Heart left ventricle (tissue), 16 donors: ENCODE measurements at regions not wholly inside any gene's neighbourhood (a gene's known extent, or its start where the extent isn't known, plus 50 kb on each side); places are given as distances from the start of the nearest gene placed in this dataset.
"Not testable (repeated sequence)": the region's sequence is repeated elsewhere in the genome, so short reads cannot be mapped to it uniquely, and the experiment has no call there.

Source experiments
- ATAC-seq, 4 donors: fragments of 200-7000 bp; cut with Tn5 transposase; one replicate each; pipeline ENCODE4 v1.9.1; 2020 to 2022; ENCODE audit warnings: moderate library complexity in 4 of 4, mild to moderate bottlenecking in 3 of 4, moderate number of reproducible peaks in 1 of 4
- DNase-seq, 5 donors: peaks; one replicate each; pipeline ENCODE4 v3.0.0-alpha.2; 2020
- H3K27ac ChIP-seq, 12 donors: fragments of 200-600 bp; sonication (generic) in 4 of 12; one replicate each; pipeline versions ENCODE4 v1.5.0 to v1.8.0; 2016 to 2022; ENCODE audit warnings: mild to moderate bottlenecking in 2 of 12
- H3K27me3 ChIP-seq, 9 donors: fragments of 200-600 bp; sonication (generic) in 2 of 9; one replicate each; pipeline versions ENCODE4 v1.5.1 to v1.8.0; 2016 to 2022; ENCODE audit warnings: mild to moderate bottlenecking in 3 of 9
- H3K36me3 ChIP-seq, 9 donors: fragments of 200-600 bp; sonication (generic) in 2 of 9; one replicate each; pipeline versions ENCODE4 v1.5.0 to v1.8.0; 2018 to 2022; ENCODE audit warnings: mild to moderate bottlenecking in 2 of 9
- H3K4me1 ChIP-seq, 12 donors: fragments of 200-600 bp; sonication (generic) in 4 of 12; one replicate each; pipeline versions ENCODE4 v1.5.0 to v1.8.0; 2016 to 2022; ENCODE audit warnings: mild to moderate bottlenecking in 3 of 12
- H3K4me3 ChIP-seq, 12 donors: fragments of 200-600 bp; sonication (generic) in 4 of 12; one replicate each; pipeline versions ENCODE4 v1.5.0 to v1.8.0; 2017 to 2022; ENCODE audit warnings: mild to moderate bottlenecking in 9 of 12, moderate library complexity in 4 of 12
- H3K9me3 ChIP-seq, 12 donors: fragments of 200-600 bp; sonication (generic) in 4 of 12; one replicate each; pipeline versions ENCODE4 v1.5.0 to v1.8.0; 2016 to 2022; ENCODE audit warnings: mild to moderate bottlenecking in 1 of 12
- POLR2A ChIP-seq, 2 donors: fragments of 450-650 bp; IDR thresholded peaks; one replicate each; pipeline ENCODE4 v1.6.1; 2017; ENCODE audit warnings: antibody characterized with exemption in 2 of 2, mild to moderate bottlenecking in 2 of 2, moderate library complexity in 2 of 2
- WGBS, 4 donors: extraction: QIAGEN DNeasy Blood & Tissue Kit in 2 of 4; methylation state at CpG; one replicate each; pipeline versions ENCODE4 v1.1.5 to v1.1.7; 2013 to 2018; 5-methylcytosine and 5-hydroxymethylcytosine counted together
- intact Hi-C, 10 donors: fragments of 100-400 bp; cut with DNase I; formaldehyde crosslinking; loops; one replicate each; pipeline versions ENCODE4 v1.11.1 to v1.14.2; 2022
- TF ChIP-seq, protein P1 (sequence below), 12 donors: fragments of 200-600 bp; sonication (generic) in 4 of 12; IDR thresholded peaks; one replicate each; pipeline versions ENCODE4 v1.5.0 to v1.8.0; 2018 to 2022; ENCODE audit warnings: antibody characterized with exemption in 12 of 12, mild to moderate bottlenecking in 5 of 12
- donor health status: ischemic (EF 13 %, LVEDD 7.1; RV severe dilation, severe dysfunction).
- donor health status: healthy with polysubstance abuse.
- donor health status: DM: no; HTN: yes; CAD: no.
- donor health status: DM: no; HTN: no; CAD: no.
- donor health status: ischemic (EF 25% LVEDD 6.9; RV normal size, moderate dysfunction).
- donor health status: ischemic (EF 25% LVEDD 5.7; RV mildly dilated, moderate dysfunction).
- donor health status: healthy.
- donor health status: DM: yes; HTN: yes; CAD: no.
- donor health status: ischemic (EF 35%, LVEDD 5.7; RV mildly dilated, moderate dysfunction).
- donor health status: nonischemic (EF 11% LVEDD 7.7; RV severe dilation, severe dysfunction).
- donor health status: DM: yes; HTN: yes; CAD: no.
- donor health status: PGD.
- donor health status: ischemic (EF 29% LVEDD 5.4; RV normal size, mild dysfunction).
- donor health status: nonischemic (EF 23%, LVEDD 6.1; RV moderate dilation, normal function).

DNA sequence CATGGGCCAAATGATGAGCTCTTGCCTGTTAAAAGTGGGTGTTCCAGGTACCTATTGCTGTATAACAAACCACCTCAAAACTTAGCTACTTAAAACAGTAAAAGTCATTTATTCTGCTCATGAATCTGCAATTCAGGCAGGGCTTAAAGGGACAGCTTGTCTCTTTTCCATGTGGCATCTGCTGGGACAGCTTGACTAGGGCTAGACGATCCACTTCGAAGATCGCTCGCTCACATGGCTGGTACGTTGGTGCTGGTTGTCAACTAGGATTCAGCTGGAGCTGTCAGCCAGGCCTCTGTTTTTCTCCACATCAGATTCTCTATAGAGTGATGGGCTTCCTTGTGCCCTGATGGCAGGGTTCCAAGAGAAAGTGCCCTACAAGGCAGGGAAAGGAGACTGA, 581.3 kb downstream of the NTRK3 start:
- Histone ChIP-seq H3K27me3 (no peaks in the 10 kb centered on the region), H3K4me3 (no peak overlapping the region), H3K36me3 (no peaks in the 10 kb centered on the region), H3K4me1 (peaks cover 0 to 10% (median 0%) of the 10 kb centered on the region in 12 donors), H3K27ac (no peak overlapping the region), H3K9me3 (peaks cover 0 to 12% (median 2%) of the 10 kb centered on the region in 12 donors)
- intact Hi-C loops: loop anchor here in 4 of 10 donors (10.0 kb wide), 6 partner anchors 60 to 1050 kb away; no protein-coding TSS in a partner anchor
- DNase-seq (no peak), ATAC-seq (no peak)
- TF ChIP-seq, protein P1, sequence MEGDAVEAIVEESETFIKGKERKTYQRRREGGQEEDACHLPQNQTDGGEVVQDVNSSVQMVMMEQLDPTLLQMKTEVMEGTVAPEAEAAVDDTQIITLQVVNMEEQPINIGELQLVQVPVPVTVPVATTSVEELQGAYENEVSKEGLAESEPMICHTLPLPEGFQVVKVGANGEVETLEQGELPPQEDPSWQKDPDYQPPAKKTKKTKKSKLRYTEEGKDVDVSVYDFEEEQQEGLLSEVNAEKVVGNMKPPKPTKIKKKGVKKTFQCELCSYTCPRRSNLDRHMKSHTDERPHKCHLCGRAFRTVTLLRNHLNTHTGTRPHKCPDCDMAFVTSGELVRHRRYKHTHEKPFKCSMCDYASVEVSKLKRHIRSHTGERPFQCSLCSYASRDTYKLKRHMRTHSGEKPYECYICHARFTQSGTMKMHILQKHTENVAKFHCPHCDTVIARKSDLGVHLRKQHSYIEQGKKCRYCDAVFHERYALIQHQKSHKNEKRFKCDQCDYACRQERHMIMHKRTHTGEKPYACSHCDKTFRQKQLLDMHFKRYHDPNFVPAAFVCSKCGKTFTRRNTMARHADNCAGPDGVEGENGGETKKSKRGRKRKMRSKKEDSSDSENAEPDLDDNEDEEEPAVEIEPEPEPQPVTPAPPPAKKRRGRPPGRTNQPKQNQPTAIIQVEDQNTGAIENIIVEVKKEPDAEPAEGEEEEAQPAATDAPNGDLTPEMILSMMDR (IDR thresholded peaks at IDR 0.05): no peak
- WGBS, 4 donors: 80 to 94% (median 90%) methylated on average over 5 of the region's 5 CpGs

DNA sequence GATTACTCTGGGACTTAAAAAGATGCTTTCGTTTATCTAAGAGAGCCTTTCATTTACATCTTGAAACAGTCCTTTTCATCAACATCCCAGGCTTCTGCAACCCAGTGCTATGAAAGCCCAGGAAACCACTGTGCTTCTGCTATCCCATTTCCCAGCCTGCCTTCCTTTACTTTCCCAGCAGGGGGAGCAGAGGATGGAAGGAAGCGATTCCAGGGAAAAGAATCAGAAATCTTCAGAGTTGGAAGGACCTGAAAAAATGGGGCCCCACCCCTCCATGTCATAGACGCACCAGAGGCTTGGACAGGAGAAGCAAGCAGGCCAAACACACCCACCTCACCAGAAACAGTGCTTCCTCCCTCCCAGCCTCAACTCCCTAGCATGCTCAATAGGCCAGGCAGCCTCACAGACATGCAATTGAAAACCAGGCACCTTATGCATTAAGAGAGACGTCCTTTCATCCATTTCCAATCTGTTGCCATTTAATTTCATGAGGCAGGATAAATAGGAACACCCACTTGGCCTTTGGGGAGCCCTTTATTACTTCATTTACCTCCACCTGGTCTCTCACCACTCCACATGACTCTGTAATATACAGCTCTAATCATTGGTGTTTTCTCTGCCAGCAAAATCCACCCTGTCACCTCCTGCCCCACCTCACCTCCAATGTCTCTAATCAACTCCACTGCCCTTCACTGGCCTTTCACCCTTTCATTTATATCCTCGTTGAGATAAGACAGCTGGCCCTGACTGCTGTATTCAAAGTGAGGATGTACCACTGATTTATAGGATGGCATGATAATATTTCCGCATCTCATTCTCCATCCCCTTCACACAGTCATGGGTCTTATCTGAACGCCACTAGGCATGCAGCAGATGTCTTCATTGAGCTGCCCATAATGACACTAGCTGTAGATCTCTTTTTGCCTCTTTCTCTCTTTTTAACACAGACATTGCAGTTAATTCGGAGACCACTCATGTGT, 583.9 kb downstream of the NTRK3 start:
- TF ChIP-seq, protein P1 (IDR thresholded peaks at IDR 0.05): peak; percentile 40 to 72 (median 58)
- no peak for TF ChIP-seq POLR2A (IDR thresholded peaks at IDR 0.05)
- no peaks in the 10 kb centered on the region for H3K27me3 ChIP-seq
- peaks cover 0 to 15% (median 3%) of the 10 kb centered on the region in 12 donors for H3K9me3 ChIP-seq
- H3K27ac ChIP-seq: no peak overlapping the region
- no peak overlapping the region for H3K4me3 ChIP-seq
- 46 to 54% (median 53%) methylated on average over 8 of the region's 8 CpGs for WGBS, 4 donors
- DNase-seq (peak in 1 of 5 donors; percentile 8), ATAC-seq (peak in 1 of 4 donors; percentile 29)
- H3K36me3 ChIP-seq: no peaks in the 10 kb centered on the region
- intact Hi-C loops: loop anchor here in 7 of 10 donors (2.0 to 10.0 kb wide), 10 partner anchors 62 to 1048 kb away; no protein-coding TSS in a partner anchor
- H3K4me1 ChIP-seq: peaks cover 0 to 5% (median 0%) of the 10 kb centered on the region in 12 donors

DNA sequence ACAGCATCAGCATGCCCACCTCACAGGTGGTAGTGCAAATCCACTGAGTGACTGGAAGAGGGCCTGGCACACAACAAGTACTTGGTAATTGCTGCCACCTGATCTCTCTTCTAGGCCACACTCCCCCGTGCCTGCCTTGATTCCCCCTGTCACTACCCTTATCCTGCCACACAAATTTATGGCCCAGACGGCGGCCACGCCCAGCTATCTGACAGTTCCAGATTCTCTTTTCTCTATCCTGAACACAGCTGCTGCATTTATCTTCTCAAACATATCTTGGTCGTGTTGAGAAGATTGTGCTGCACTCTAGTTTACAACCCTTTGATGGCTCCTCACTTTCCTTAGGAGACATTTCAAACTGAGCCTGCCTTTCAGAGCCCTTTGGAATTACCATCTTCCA, 585.2 kb downstream of the NTRK3 start:
- no peaks in the 10 kb centered on the region for H3K27me3 ChIP-seq
- no peak for TF ChIP-seq POLR2A (IDR thresholded peaks at IDR 0.05)
- TF ChIP-seq, protein P1 (IDR thresholded peaks at IDR 0.05): no peak
- no peak overlapping the region for H3K4me3 ChIP-seq
- no peaks in the 10 kb centered on the region for H3K36me3 ChIP-seq
- intact Hi-C loops: loop anchor here in 6 of 10 donors (5.0 to 10.0 kb wide), 9 partner anchors 64 to 1046 kb away; no protein-coding TSS in a partner anchor
- no peak overlapping the region for H3K27ac ChIP-seq
- WGBS, 4 donors: 61 to 79% (median 68%) methylated on average over 5 of the region's 5 CpGs
- ATAC-seq (no peak), DNase-seq (no peak)
- H3K9me3 ChIP-seq: peaks cover 0 to 15% (median 4%) of the 10 kb centered on the region in 12 donors
- H3K4me1 ChIP-seq: peaks cover 0 to 5% (median 0%) of the 10 kb centered on the region in 12 donors

DNA sequence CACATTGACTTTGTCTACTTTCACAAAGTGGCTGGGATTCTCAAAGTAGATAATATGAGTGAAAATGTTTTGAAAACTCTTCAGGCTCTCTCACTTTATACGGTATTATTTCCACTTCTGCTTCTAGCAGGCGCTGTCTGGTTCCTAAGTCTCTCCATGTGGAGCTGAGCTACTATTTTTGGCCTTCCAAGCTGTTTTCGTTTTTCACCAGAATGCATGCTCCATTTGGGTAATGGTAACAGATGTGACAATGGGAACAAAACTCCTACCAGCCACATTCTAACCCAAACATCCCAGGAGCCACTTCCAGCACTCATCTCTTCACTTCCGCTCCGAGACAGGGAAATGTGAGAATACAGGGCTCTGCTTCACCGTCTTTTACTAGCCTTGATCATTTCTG, 586.7 kb downstream of the NTRK3 start:
- ATAC-seq (no peak), DNase-seq (no peak)
- Histone ChIP-seq H3K27me3 (no peaks in the 10 kb centered on the region), H3K9me3 (peaks cover 0 to 14% (median 4%) of the 10 kb centered on the region in 12 donors), H3K4me1 (peaks cover 0 to 5% (median 0%) of the 10 kb centered on the region in 12 donors), H3K4me3 (no peak overlapping the region), H3K36me3 (no peaks in the 10 kb centered on the region), H3K27ac (no peak overlapping the region)
- intact Hi-C loops: loop anchor here in 6 of 10 donors (5.0 to 10.0 kb wide), 9 partner anchors 65 to 1045 kb away; no protein-coding TSS in a partner anchor
- 64 to 71% (median 67%) methylated on average over 6 of the region's 6 CpGs for WGBS, 4 donors
- TF ChIP-seq, protein P1 (IDR thresholded peaks at IDR 0.05): no peak
- TF ChIP-seq POLR2A (IDR thresholded peaks at IDR 0.05): no peak

DNA sequence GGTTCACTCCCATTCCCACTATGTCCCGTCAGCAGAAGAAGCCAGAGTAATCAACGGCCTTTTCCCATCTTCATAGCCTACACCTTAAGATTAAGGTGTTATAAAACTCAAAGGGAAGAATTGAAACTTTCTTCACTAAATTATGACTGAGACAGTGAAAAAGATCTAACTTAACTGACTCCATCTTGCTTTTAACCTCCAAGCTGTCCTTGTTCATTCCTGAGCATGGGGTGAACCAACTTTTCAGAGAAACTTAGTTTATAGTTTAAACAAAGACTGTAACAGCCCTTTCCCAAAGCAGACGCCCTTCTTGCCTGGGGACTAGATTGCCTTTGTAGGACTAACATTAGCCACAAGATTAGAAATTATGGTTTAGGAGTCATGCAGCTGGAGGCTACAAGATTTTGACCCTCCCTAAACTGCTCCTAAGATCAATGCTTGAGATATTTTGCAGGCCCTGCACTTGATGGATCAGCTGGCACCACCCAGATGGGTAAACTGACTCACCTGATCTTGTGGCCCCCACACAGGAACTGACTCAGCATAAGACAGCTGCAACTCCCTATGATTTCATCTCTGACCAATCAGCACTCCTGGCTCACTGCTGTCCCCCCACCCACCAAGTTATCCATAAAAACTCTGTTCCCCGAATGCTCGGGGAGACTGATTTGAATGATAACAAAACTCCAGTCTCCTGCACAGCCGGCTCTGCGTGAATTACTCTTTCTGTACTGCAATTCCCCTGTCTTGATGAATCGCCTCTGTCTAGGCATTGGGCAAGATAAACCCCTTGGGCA, 587.6 kb downstream of the NTRK3 start:
- H3K27ac ChIP-seq, DNase-seq, H3K4me3 ChIP-seq, H3K36me3 ChIP-seq, H3K27me3 ChIP-seq, intact Hi-C loops, H3K4me1 ChIP-seq, ATAC-seq: not testable (repeated sequence)
- WGBS, 4 donors: 87 to 91% (median 89%) methylated on average over 8 of the region's 8 CpGs
- H3K9me3 ChIP-seq: peaks cover 0 to 14% (median 4%) of the 10 kb centered on the region in 12 donors
